ENCODE measurements at regions not wholly inside any gene's neighbourhood (a gene's known extent, or its start where the extent isn't known, plus 50 kb on each side); places are given as distances from the start of the nearest gene placed in this dataset.

DNA sequence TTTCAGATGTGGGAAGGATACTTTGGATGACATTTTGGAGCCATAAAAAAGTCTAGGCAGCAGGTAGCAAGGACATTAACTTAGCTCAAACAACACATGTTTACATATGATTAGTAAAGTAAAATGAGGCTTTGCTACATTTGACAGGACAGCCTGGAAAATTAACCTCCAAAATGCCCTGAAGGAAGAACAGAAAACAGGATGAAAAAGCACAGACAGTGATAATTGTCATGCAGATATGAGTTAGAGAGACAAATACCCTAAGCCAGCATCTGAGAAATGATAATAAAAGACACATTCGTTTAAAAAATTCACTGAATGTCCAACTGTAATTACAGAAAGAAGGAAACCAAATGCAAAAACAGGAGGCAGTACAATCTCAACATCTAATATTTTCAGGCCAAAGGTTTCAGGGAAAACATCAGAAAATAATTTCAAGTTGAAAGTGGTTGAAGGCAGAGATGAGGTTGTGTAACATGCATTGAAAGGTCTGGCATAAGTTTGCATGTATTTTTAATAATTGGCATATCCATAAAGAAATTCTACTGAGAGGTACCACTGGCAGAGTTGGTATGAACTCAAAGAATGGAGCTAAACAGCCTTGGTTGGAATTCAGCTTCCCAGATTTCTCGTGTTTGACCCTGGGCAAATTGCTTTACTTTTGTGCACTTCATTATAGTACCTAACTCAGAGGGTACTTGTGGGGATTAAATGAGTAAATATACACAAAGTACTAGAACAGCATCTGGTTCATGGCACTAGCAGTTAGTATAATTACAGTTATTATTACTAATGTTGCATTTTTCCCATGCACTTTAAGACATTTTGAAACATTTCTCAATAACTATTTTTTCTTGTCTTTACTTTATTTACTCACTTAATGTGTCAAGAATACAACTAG, 54.4 kb upstream of the MAP9 start:
- ChIA-PET CTCF (no interaction called here), POLR2A (ENCODE audit: unreplicated experiment) (no interaction called here)
- Histone ChIP-seq H3K4me3 (no peak overlapping the region), H3K4me2 (no peak overlapping the region), H3K36me3 (ENCODE audit: low read depth) (no peaks in the 10 kb centered on the region), H3K9me2 (ENCODE audit: insufficient read depth) (no peaks in the 10 kb centered on the region), H2AFZ (no peak overlapping the region), H3K4me1 (replicated peaks; ENCODE audit: insufficient read depth) (no peaks in the 10 kb centered on the region), H3K79me2 (ENCODE audit: low read depth) (no peaks in the 10 kb centered on the region), H3K27me3 (ENCODE audit: insufficient read depth, low read depth) (no peaks in the 10 kb centered on the region), H4K20me1 (ENCODE audit: insufficient read depth) (no peaks in the 10 kb centered on the region), H3K27ac (no peak overlapping the region), H3K9me3 (ENCODE audit: insufficient read depth, low read depth) (no peaks in the 10 kb centered on the region), H3F3A (ENCODE audit: insufficient read depth, low read depth) (no peaks in the 10 kb centered on the region)
- intact Hi-C loops (cut with micrococcal nuclease; ENCODE audit: unreplicated experiment): no loop called here
- DNase-seq: no peak
- TF ChIP-seq, protein P1, sequence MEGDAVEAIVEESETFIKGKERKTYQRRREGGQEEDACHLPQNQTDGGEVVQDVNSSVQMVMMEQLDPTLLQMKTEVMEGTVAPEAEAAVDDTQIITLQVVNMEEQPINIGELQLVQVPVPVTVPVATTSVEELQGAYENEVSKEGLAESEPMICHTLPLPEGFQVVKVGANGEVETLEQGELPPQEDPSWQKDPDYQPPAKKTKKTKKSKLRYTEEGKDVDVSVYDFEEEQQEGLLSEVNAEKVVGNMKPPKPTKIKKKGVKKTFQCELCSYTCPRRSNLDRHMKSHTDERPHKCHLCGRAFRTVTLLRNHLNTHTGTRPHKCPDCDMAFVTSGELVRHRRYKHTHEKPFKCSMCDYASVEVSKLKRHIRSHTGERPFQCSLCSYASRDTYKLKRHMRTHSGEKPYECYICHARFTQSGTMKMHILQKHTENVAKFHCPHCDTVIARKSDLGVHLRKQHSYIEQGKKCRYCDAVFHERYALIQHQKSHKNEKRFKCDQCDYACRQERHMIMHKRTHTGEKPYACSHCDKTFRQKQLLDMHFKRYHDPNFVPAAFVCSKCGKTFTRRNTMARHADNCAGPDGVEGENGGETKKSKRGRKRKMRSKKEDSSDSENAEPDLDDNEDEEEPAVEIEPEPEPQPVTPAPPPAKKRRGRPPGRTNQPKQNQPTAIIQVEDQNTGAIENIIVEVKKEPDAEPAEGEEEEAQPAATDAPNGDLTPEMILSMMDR (conservative IDR thresholded peaks at IDR 0.05): no peak
- TF ChIP-seq EZH2 (IDR thresholded peaks at IDR 0.05; ENCODE audit: low read depth): no peak
- BruUV-seq (replicated peaks): no TSS peak

- H3K27me3 ChIP-seq (ENCODE audit: insufficient read depth, low read depth): no peaks in the 10 kb centered on the region
- POLR2A ChIA-PET (ENCODE audit: unreplicated experiment): no interaction called here
- CTCF ChIA-PET: no interaction called here
- no peak overlapping the region for H3K4me3 ChIP-seq
- H3K4me1 ChIP-seq (replicated peaks; ENCODE audit: insufficient read depth): no peaks in the 10 kb centered on the region
- no peak overlapping the region for H3K27ac ChIP-seq
- intact Hi-C loops (cut with micrococcal nuclease; ENCODE audit: unreplicated experiment): no loop called here
- H3K4me2 ChIP-seq: no peak overlapping the region
- H3K9me3 ChIP-seq (ENCODE audit: insufficient read depth, low read depth): no peaks in the 10 kb centered on the region
- TF ChIP-seq, protein P1 (conservative IDR thresholded peaks at IDR 0.05): no peak
- no peak for TF ChIP-seq EZH2 (IDR thresholded peaks at IDR 0.05; ENCODE audit: low read depth)
- no peaks in the 10 kb centered on the region for H3F3A ChIP-seq (ENCODE audit: insufficient read depth, low read depth)
- no peaks in the 10 kb centered on the region for H4K20me1 ChIP-seq (ENCODE audit: insufficient read depth)
- DNase-seq: no peak
- H3K9me2 ChIP-seq (ENCODE audit: insufficient read depth): no peaks in the 10 kb centered on the region
- H3K79me2 ChIP-seq (ENCODE audit: low read depth): no peaks in the 10 kb centered on the region
- BruUV-seq (replicated peaks): no TSS peak
- H2AFZ ChIP-seq: no peak overlapping the region
- no peaks in the 10 kb centered on the region for H3K36me3 ChIP-seq (ENCODE audit: low read depth)
Measured at GRCh38 chr4:155428128-155428527, 51.4 kb upstream of the MAP9 start.

DNA sequence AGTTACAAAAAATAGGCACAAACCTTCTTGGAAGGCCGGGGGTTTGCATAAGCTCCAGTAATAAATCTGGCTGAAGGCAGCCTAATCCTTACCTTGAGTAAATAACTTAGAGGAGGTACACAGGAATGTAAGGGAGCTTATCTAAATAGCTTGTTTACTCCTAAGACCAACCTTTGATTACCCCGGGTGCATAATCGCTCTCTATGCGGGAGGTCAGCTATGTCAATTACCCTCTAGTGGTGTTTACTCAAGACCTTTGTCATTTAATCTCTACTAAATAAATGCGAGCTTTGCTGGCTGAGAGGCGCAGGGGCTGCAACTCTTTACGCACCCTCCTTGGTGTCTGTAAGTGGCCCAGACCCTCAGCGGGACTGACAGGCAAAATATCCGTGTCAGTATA, 50.2 kb upstream of the MAP9 start:
- DNase-seq: no peak
- ChIA-PET POLR2A (ENCODE audit: unreplicated experiment) (no interaction called here), CTCF (no interaction called here)
- intact Hi-C loops (cut with micrococcal nuclease; ENCODE audit: unreplicated experiment): no loop called here
- H3K27me3 ChIP-seq (ENCODE audit: insufficient read depth, low read depth): no peaks in the 10 kb centered on the region
- H3K36me3 ChIP-seq (ENCODE audit: low read depth): no peaks in the 10 kb centered on the region
- TF ChIP-seq, protein P1 (conservative IDR thresholded peaks at IDR 0.05): no peak
- TF ChIP-seq EZH2 (IDR thresholded peaks at IDR 0.05; ENCODE audit: low read depth): no peak
- no peaks in the 10 kb centered on the region for H4K20me1 ChIP-seq (ENCODE audit: insufficient read depth)
- no peak overlapping the region for H3K4me3 ChIP-seq
- no peaks in the 10 kb centered on the region for H3K9me3 ChIP-seq (ENCODE audit: insufficient read depth, low read depth)
- H3K27ac ChIP-seq: no peak overlapping the region
- BruUV-seq (replicated peaks): no TSS peak
- no peak overlapping the region for H3K4me2 ChIP-seq
- H3K79me2 ChIP-seq (ENCODE audit: low read depth): no peaks in the 10 kb centered on the region
- no peak overlapping the region for H2AFZ ChIP-seq
- H3K4me1 ChIP-seq (replicated peaks; ENCODE audit: insufficient read depth): no peaks in the 10 kb centered on the region
- no peaks in the 10 kb centered on the region for H3K9me2 ChIP-seq (ENCODE audit: insufficient read depth)
- H3F3A ChIP-seq (ENCODE audit: insufficient read depth, low read depth): no peaks in the 10 kb centered on the region
